Heart right ventricle (tissue), 16 donors: ENCODE measurements at regions not wholly inside any gene's neighbourhood (a gene's known extent, or its start where the extent isn't known, plus 50 kb on each side); places are given as distances from the start of the nearest gene placed in this dataset.

Experiments used
- ATAC-seq, 8 donors: fragments of 200-7000 bp; cut with Tn5 transposase; one replicate each; pipeline ENCODE4 v1.9.1; 2020; ENCODE audit warnings: mild to moderate bottlenecking in 8 of 8, moderate library complexity in 8 of 8, moderate number of reproducible peaks in 1 of 8
- DNase-seq, 2 donors: peaks; one replicate each; pipeline ENCODE4 v3.0.0-alpha.2; 2020
- H3K27ac ChIP-seq, 10 donors: fragments of 200-600 bp; sonication (generic) in 2 of 10; one replicate each; pipeline versions ENCODE4 v1.5.0 to v1.8.0; 2020 to 2022; ENCODE audit warnings: mild to moderate bottlenecking in 3 of 10
- H3K27me3 ChIP-seq, 7 donors: fragments of 200-600 bp; one replicate each; pipeline ENCODE4 v1.8.0; 2021 to 2022; ENCODE audit warnings: mild to moderate bottlenecking in 2 of 7
- H3K36me3 ChIP-seq, 9 donors: fragments of 200-600 bp; sonication (generic) in 1 of 9; one replicate each; pipeline versions ENCODE4 v1.5.0 to v1.8.0; 2020 to 2022; ENCODE audit warnings: mild to moderate bottlenecking in 2 of 9
- H3K4me1 ChIP-seq, 9 donors: fragments of 200-600 bp; sonication (generic) in 1 of 9; one replicate each; pipeline versions ENCODE4 v1.5.0 to v1.8.0; 2020 to 2022; ENCODE audit warnings: mild to moderate bottlenecking in 4 of 9
- H3K4me3 ChIP-seq, 10 donors: fragments of 200-600 bp; sonication (generic) in 2 of 10; one replicate each; pipeline versions ENCODE4 v1.5.0 to v1.8.0; 2020 to 2022; ENCODE audit warnings: mild to moderate bottlenecking in 7 of 10, moderate library complexity in 2 of 10
- H3K9me3 ChIP-seq, 11 donors: fragments of 200-600 bp in 10 of 11; sonication (generic) in 2 of 11; one replicate each; pipeline versions ENCODE4 v1.5.0 to v1.8.0; 2013 to 2022; ENCODE audit warnings: mild to moderate bottlenecking in 2 of 11, control low read depth in 1 of 11, moderate library complexity in 1 of 11
- CTCF ChIP-seq, 9 donors: fragments of 200-600 bp; sonication (generic) in 2 of 9; IDR thresholded peaks; one replicate each; pipeline versions ENCODE4 v1.5.0 to v1.8.0; 2021 to 2022; ENCODE audit warnings: antibody characterized with exemption in 9 of 9, mild to moderate bottlenecking in 5 of 9, moderate library complexity in 1 of 9
- WGBS, 2 donors: extraction: QIAGEN DNeasy Blood & Tissue Kit; methylation state at CpG; one replicate each; pipeline ENCODE4 v1.1.7; 2013; ENCODE audit warnings: inconsistent platforms in 1 of 2; 5-methylcytosine and 5-hydroxymethylcytosine counted together
- intact Hi-C, 10 donors: fragments of 100-400 bp; cut with DNase I; formaldehyde crosslinking; loops; one replicate each; pipeline versions ENCODE4 v1.11.1 to v1.14.2; 2022
- donor health status: Arrhythmogenic right ventricular cardiomyopathy.
- donor health status: ischemic (EF 13 %, LVEDD 7.1; RV severe dilation, severe dysfunction).
- donor health status: healthy with polysubstance abuse.
- donor health status: DM: no; HTN: yes; CAD: no.
- donor health status: DM: no; HTN: no; CAD: no.
- donor health status: ischemic (EF 25% LVEDD 6.9; RV normal size, moderate dysfunction).
- donor health status: ischemic (EF 25% LVEDD 5.7; RV mildly dilated, moderate dysfunction).
- donor health status: healthy.
- donor health status: DM: yes; HTN: yes; CAD: no.
- donor health status: Ischemic cardiomyopathy.
- donor health status: ischemic (EF 35%, LVEDD 5.7; RV mildly dilated, moderate dysfunction).
- donor health status: nonischemic (EF 11% LVEDD 7.7; RV severe dilation, severe dysfunction).
- donor health status: DM: yes; HTN: yes; CAD: no.
- donor health status: PGD.
- donor health status: ischemic (EF 29% LVEDD 5.4; RV normal size, mild dysfunction).
- donor health status: nonischemic (EF 23%, LVEDD 6.1; RV moderate dilation, normal function).

GRCh38 chr4:56757821-56758411 lies 63.6 kb downstream of the SPINK2 start:
- DNase-seq (peak in 1 of 2 donors; percentile 9), ATAC-seq (peak in 3 of 8 donors; percentile 44 to 67 (median 48))
- Histone ChIP-seq H3K36me3 (no peaks in the 10 kb centered on the region), H3K4me3 (peak overlapping the region in 1 of 10 donors; percentile 14), H3K27me3 (peaks cover 0 to 26% (median 0%) of the 10 kb centered on the region in 7 donors), H3K9me3 (no peaks in the 10 kb centered on the region), H3K27ac (peak overlapping the region in 2 of 10 donors; percentile 26 to 80), H3K4me1 (peaks cover 0 to 32% (median 7%) of the 10 kb centered on the region in 9 donors)
- 30 to 34% methylated on average over 6 of the region's 6 CpGs for WGBS, 2 donors
- no peak for TF ChIP-seq CTCF (IDR thresholded peaks at IDR 0.05)
- intact Hi-C loops, result no loop called here

GRCh38 chr4:56757261-56757746 lies 64.2 kb downstream of the SPINK2 start:
- Histone ChIP-seq H3K27ac (peak overlapping the region in 1 of 10 donors; percentile 80), H3K4me3 (no peak overlapping the region), H3K36me3 (no peaks in the 10 kb centered on the region), H3K27me3 (peaks cover 0 to 20% (median 0%) of the 10 kb centered on the region in 7 donors), H3K4me1 (peaks cover 0 to 32% (median 7%) of the 10 kb centered on the region in 9 donors), H3K9me3 (no peaks in the 10 kb centered on the region)
- no peak for TF ChIP-seq CTCF (IDR thresholded peaks at IDR 0.05)
- intact Hi-C loops, result no loop called here
- no peak for DNase-seq
- 85 to 88% methylated on average over 5 of the region's 5 CpGs for WGBS, 2 donors
- ATAC-seq, result peak in 1 of 8 donors; percentile 41

- no peaks in the 10 kb centered on the region for H3K36me3 ChIP-seq
- H3K4me1 ChIP-seq, result peaks cover 0 to 32% (median 7%) of the 10 kb centered on the region in 9 donors
- H3K27me3 ChIP-seq, result peaks cover 0 to 10% (median 0%) of the 10 kb centered on the region in 7 donors
- H3K9me3 ChIP-seq, result no peaks in the 10 kb centered on the region
- ATAC-seq, result no peak
- intact Hi-C loops, result no loop called here
- TF ChIP-seq CTCF (IDR thresholded peaks at IDR 0.05), result no peak
- no peak overlapping the region for H3K4me3 ChIP-seq
- DNase-seq, result no peak
- WGBS, 2 donors, result 77 to 86% methylated on average over 4 of the region's 4 CpGs
- no peak overlapping the region for H3K27ac ChIP-seq
Observed at GRCh38 chr4:56755901-56756300, 65.6 kb downstream of the SPINK2 start.

GRCh38 chr4:56752985-56753384 lies 68.5 kb downstream of the SPINK2 start:
- ATAC-seq (no peak), DNase-seq (no peak)
- no peak for TF ChIP-seq CTCF (IDR thresholded peaks at IDR 0.05)
- Histone ChIP-seq H3K27me3 (no peaks in the 10 kb centered on the region), H3K9me3 (peaks cover 0 to 8% (median 0%) of the 10 kb centered on the region in 11 donors), H3K4me1 (peaks cover 0 to 16% (median 4%) of the 10 kb centered on the region in 9 donors), H3K4me3 (no peak overlapping the region), H3K27ac (no peak overlapping the region), H3K36me3 (no peaks in the 10 kb centered on the region)
- intact Hi-C loops, result no loop called here
- 52 to 54% methylated on average over 2 of the region's 2 CpGs for WGBS, 2 donors
